Activated naive CD8-positive, alpha-beta T cell (primary cell): ENCODE measurements at regions not wholly inside any gene's neighbourhood (a gene's known extent, or its start where the extent isn't known, plus 50 kb on each side); places are given as distances from the start of the nearest gene placed in this dataset.

Source experiments
- H3K27ac Mint-ChIP-seq: one replicate; pipeline ENCODE4 v1.8.0; 2021; ENCODE audit warnings: mixed read lengths
- H3K27me3 Mint-ChIP-seq: one replicate; pipeline ENCODE4 v1.8.0; 2021; ENCODE audit warnings: mixed read lengths
- H3K36me3 Mint-ChIP-seq: one replicate; pipeline ENCODE4 v1.8.0; 2021; ENCODE audit warnings: mixed read lengths
- H3K4me1 Mint-ChIP-seq: one replicate; pipeline ENCODE4 v1.8.0; 2021; ENCODE audit warnings: low read depth, mixed read lengths
- H3K4me3 Mint-ChIP-seq: one replicate; pipeline ENCODE4 v1.8.0; 2021; ENCODE audit warnings: mild to moderate bottlenecking, mixed read lengths
- H3K9me3 Mint-ChIP-seq: one replicate; pipeline ENCODE4 v1.8.0; 2021; ENCODE audit warnings: low read depth, mixed read lengths

GRCh38 chr21:29396951-29397455 is 98.3 kb downstream of the BACH1 start:
- no peaks in the 10 kb centered on the region for H3K4me1 Mint-ChIP-seq
- peaks cover 46% of the 10 kb centered on the region for H3K36me3 Mint-ChIP-seq
- no peak overlapping the region for H3K27ac Mint-ChIP-seq
- H3K27me3 Mint-ChIP-seq = no peaks in the 10 kb centered on the region
- peaks cover 23% of the 10 kb centered on the region for H3K9me3 Mint-ChIP-seq
- no peak overlapping the region for H3K4me3 Mint-ChIP-seq

GRCh38 chr21:29403301-29403700 is 104.6 kb downstream of the BACH1 start:
- no peaks in the 10 kb centered on the region for H3K27me3 Mint-ChIP-seq
- no peak overlapping the region for H3K27ac Mint-ChIP-seq
- H3K4me1 Mint-ChIP-seq = no peaks in the 10 kb centered on the region
- peaks cover 47% of the 10 kb centered on the region for H3K36me3 Mint-ChIP-seq
- no peak overlapping the region for H3K4me3 Mint-ChIP-seq
- peaks cover 26% of the 10 kb centered on the region for H3K9me3 Mint-ChIP-seq

- no peak overlapping the region for H3K27ac Mint-ChIP-seq
- no peaks in the 10 kb centered on the region for H3K27me3 Mint-ChIP-seq
- no peak overlapping the region for H3K4me3 Mint-ChIP-seq
- H3K36me3 Mint-ChIP-seq = peaks cover 40% of the 10 kb centered on the region
- H3K9me3 Mint-ChIP-seq = peaks cover 19% of the 10 kb centered on the region
- H3K4me1 Mint-ChIP-seq = no peaks in the 10 kb centered on the region
Observed at GRCh38 chr21:29403922-29404538, 105.3 kb downstream of the BACH1 start.

GRCh38 chr21:29405503-29406122 is 106.9 kb downstream of the BACH1 start:
- Mint-ChIP-seq H3K36me3 (peaks cover 26% of the 10 kb centered on the region), H3K27ac (no peak overlapping the region), H3K4me1 (no peaks in the 10 kb centered on the region), H3K4me3 (no peak overlapping the region), H3K9me3 (peaks cover 6% of the 10 kb centered on the region), H3K27me3 (no peaks in the 10 kb centered on the region)

GRCh38 chr21:29406385-29406784 is 107.7 kb downstream of the BACH1 start:
- no peak overlapping the region for H3K4me3 Mint-ChIP-seq
- peaks cover 3% of the 10 kb centered on the region for H3K9me3 Mint-ChIP-seq
- H3K4me1 Mint-ChIP-seq = no peaks in the 10 kb centered on the region
- no peaks in the 10 kb centered on the region for H3K27me3 Mint-ChIP-seq
- H3K27ac Mint-ChIP-seq = no peak overlapping the region
- peaks cover 22% of the 10 kb centered on the region for H3K36me3 Mint-ChIP-seq

GRCh38 chr21:29407571-29407970 is 108.8 kb downstream of the BACH1 start:
- Mint-ChIP-seq H3K4me3 (no peak overlapping the region), H3K27ac (no peak overlapping the region), H3K36me3 (peaks cover 21% of the 10 kb centered on the region), H3K4me1 (no peaks in the 10 kb centered on the region), H3K27me3 (no peaks in the 10 kb centered on the region), H3K9me3 (peaks cover 3% of the 10 kb centered on the region)

GRCh38 chr21:29413683-29414082 is 115.0 kb downstream of the BACH1 start:
- Mint-ChIP-seq H3K27ac (no peak overlapping the region), H3K36me3 (peaks cover 24% of the 10 kb centered on the region), H3K27me3 (no peaks in the 10 kb centered on the region), H3K4me3 (no peak overlapping the region), H3K4me1 (peaks cover under 1% of the 10 kb centered on the region), H3K9me3 (no peaks in the 10 kb centered on the region)

- no peaks in the 10 kb centered on the region for H3K27me3 Mint-ChIP-seq
Observed at GRCh38 chr21:29416268-29416667, 117.5 kb downstream of the BACH1 start.

GRCh38 chr21:29418813-29419212 is 120.1 kb downstream of the BACH1 start:
- Mint-ChIP-seq H3K4me3 (no peak overlapping the region), H3K27me3 (no peaks in the 10 kb centered on the region), H3K4me1 (peaks cover 4% of the 10 kb centered on the region), H3K9me3 (no peaks in the 10 kb centered on the region), H3K27ac (no peak overlapping the region), H3K36me3 (peaks cover 14% of the 10 kb centered on the region)

More at GRCh38 chr21:29416268-29416667, 117.5 kb downstream of the BACH1 start:
- no peak overlapping the region for H3K4me3 Mint-ChIP-seq
- no peak overlapping the region for H3K27ac Mint-ChIP-seq
- H3K36me3 Mint-ChIP-seq = peaks cover 28% of the 10 kb centered on the region
- no peaks in the 10 kb centered on the region for H3K9me3 Mint-ChIP-seq
- H3K4me1 Mint-ChIP-seq = peaks cover 4% of the 10 kb centered on the region

GRCh38 chr21:29419422-29419821 is 120.7 kb downstream of the BACH1 start:
- peaks cover 11% of the 10 kb centered on the region for H3K36me3 Mint-ChIP-seq
- no peak overlapping the region for H3K4me3 Mint-ChIP-seq
- no peaks in the 10 kb centered on the region for H3K9me3 Mint-ChIP-seq
- no peaks in the 10 kb centered on the region for H3K27me3 Mint-ChIP-seq
- H3K4me1 Mint-ChIP-seq = peaks cover 4% of the 10 kb centered on the region
- H3K27ac Mint-ChIP-seq = no peak overlapping the region

GRCh38 chr21:29423099-29423870 is 124.6 kb downstream of the BACH1 start:
- H3K27ac Mint-ChIP-seq = no peak overlapping the region
- peaks cover 7% of the 10 kb centered on the region for H3K4me1 Mint-ChIP-seq

GRCh38 chr21:29424728-29425127 is 126.0 kb downstream of the BACH1 start:
- Mint-ChIP-seq H3K4me3 (no peak overlapping the region), H3K27me3 (no peaks in the 10 kb centered on the region), H3K27ac (no peak overlapping the region), H3K36me3 (peaks cover 2% of the 10 kb centered on the region), H3K9me3 (no peaks in the 10 kb centered on the region), H3K4me1 (peaks cover 3% of the 10 kb centered on the region)

More at GRCh38 chr21:29423099-29423870, 124.6 kb downstream of the BACH1 start:
- Mint-ChIP-seq H3K4me3 (no peak overlapping the region), H3K9me3 (no peaks in the 10 kb centered on the region), H3K27me3 (no peaks in the 10 kb centered on the region), H3K36me3 (peaks cover 6% of the 10 kb centered on the region)

- no peak overlapping the region for H3K4me3 Mint-ChIP-seq
Observed at GRCh38 chr21:29429218-29429617, 130.5 kb downstream of the BACH1 start.

GRCh38 chr21:29430030-29430429 is 131.3 kb downstream of the BACH1 start:
- no peaks in the 10 kb centered on the region for H3K9me3 Mint-ChIP-seq
- H3K4me1 Mint-ChIP-seq = peaks cover 14% of the 10 kb centered on the region
- H3K27me3 Mint-ChIP-seq = no peaks in the 10 kb centered on the region
- H3K27ac Mint-ChIP-seq = no peak overlapping the region
- peaks cover 9% of the 10 kb centered on the region for H3K36me3 Mint-ChIP-seq
- H3K4me3 Mint-ChIP-seq = no peak overlapping the region

More at GRCh38 chr21:29429218-29429617, 130.5 kb downstream of the BACH1 start:
- Mint-ChIP-seq H3K36me3 (peaks cover 6% of the 10 kb centered on the region), H3K9me3 (no peaks in the 10 kb centered on the region), H3K27ac (no peak overlapping the region), H3K4me1 (peaks cover 7% of the 10 kb centered on the region), H3K27me3 (no peaks in the 10 kb centered on the region)

GRCh38 chr21:29430576-29430975 is 131.9 kb downstream of the BACH1 start:
- Mint-ChIP-seq H3K4me1 (peaks cover 15% of the 10 kb centered on the region), H3K4me3 (no peak overlapping the region), H3K27ac (no peak overlapping the region), H3K9me3 (no peaks in the 10 kb centered on the region), H3K36me3 (peaks cover 8% of the 10 kb centered on the region), H3K27me3 (no peaks in the 10 kb centered on the region)
